Skin of body (tissue), 1 donor: ENCODE measurements at regions not wholly inside any gene's neighbourhood (a gene's known extent, or its start where the extent isn't known, plus 50 kb on each side); places are given as distances from the start of the nearest gene placed in this dataset.

Source experiments
- DNase-seq: peaks from one replicate; lab custom pipeline; 2025; lab: John Stamatoyannopoulos, UW

GRCh38 chr16:65932350-65933072 is 434.0 kb upstream of the CDH5 start:
- DNase-seq: peak; percentile 53

DNA sequence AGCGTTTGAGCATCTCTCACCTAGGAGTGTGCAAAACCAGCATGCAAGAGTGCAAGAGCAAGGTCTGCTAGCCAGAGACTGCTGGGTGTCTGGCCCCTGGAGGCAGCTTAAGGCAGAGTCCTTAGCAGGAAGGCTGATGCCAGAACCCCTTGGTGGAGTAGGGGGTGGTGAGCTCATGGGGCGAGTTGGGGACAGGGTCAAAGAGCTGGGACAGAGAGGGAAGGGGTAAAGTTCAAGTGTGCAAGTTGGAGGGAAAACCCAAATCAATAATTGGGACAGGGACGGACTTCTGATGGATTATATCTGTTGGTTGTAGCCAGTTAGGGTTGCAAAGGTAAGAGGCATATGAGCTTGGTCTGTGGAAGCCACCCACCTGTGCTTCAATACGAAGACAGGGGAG is 443.6 kb upstream of the CDH5 start:
- DNase-seq: no peak

DNA sequence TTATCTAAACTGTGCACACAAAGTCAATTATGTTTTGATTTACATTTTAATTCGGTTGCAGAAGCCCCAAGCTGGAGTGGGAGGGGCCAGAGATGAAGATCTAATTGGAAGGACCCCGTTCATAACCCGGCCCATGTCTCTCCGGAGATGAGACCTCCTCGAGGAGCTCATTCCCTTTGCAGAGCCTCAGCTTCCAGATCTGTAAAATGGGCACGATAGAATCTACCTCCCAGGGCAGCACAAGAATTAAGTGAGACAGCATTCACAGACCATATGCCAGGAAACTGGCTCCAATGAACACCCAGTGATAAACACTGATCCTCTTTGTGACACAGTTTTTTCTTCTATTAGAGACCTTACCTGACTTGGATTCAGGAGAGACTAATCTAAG is 446.5 kb upstream of the CDH5 start:
- DNase-seq: no peak

- DNase-seq: no peak
Measured at GRCh38 chr16:65919145-65919985, 447.1 kb upstream of the CDH5 start.

DNA sequence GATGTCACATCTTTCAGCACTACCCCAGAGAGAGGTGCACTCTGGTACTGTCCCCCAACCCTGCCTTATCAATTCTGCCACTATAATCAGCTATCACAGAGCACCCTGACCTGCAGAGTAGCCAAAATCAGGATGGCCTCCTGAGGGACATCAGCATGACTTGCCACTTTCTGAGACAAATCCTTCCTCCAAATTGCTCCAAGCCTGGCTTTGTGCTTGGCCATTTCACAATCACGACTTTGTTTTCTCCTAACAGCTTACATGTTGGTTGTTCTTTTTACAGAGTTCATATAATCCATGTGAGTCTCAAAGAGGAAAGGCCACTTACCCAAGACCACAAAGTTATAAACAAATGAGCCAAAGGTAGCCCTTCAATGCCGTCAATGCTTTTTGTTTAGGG is 449.0 kb upstream of the CDH5 start:
- no peak for DNase-seq

- no peak for DNase-seq
Measured at GRCh38 chr16:65916995-65917394, 449.5 kb upstream of the CDH5 start.

- DNase-seq: no peak
Measured at GRCh38 chr16:65910291-65910690, 456.2 kb upstream of the CDH5 start.

- DNase-seq: no peak
Measured at GRCh38 chr16:65909310-65910050, 457.0 kb upstream of the CDH5 start.

DNA sequence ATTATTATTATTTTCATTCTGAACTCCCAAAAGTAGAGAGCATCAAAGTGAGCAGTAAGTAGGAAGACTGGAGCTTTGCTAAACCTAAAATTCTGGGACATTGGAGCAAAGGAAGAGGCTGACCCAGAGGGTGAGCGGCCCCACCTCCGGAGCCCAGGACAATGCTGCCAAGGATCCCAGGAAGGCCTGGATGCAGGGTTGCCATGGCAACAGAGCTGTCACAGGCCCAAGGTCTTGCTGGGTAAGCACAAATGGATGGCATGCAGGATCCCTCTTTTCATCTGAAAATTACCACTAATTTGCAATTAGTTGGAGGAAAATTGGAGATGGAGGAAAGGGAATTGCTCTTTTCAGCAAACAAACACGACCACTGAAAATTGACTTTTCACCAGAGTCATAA is 457.9 kb upstream of the CDH5 start:
- DNase-seq: no peak

DNA sequence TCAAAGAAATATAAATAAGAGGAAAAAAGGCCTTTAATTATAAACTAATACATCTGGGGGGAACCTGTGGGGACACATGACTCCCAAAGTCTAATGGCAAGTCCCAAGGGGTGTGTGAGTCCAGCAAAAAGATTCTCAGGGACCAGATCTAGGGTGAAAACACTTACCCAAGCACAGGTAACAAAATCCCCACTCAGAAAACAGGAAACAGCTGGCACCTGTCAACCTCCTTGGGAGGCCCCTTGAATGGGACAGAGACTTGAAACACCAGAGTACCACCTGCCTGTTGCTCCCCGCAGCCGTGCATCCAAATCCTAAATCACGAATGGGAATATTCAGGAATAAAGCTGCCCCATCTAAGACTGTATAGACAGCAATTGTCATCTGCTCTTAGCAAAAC is 461.2 kb upstream of the CDH5 start:
- DNase-seq: no peak

DNA sequence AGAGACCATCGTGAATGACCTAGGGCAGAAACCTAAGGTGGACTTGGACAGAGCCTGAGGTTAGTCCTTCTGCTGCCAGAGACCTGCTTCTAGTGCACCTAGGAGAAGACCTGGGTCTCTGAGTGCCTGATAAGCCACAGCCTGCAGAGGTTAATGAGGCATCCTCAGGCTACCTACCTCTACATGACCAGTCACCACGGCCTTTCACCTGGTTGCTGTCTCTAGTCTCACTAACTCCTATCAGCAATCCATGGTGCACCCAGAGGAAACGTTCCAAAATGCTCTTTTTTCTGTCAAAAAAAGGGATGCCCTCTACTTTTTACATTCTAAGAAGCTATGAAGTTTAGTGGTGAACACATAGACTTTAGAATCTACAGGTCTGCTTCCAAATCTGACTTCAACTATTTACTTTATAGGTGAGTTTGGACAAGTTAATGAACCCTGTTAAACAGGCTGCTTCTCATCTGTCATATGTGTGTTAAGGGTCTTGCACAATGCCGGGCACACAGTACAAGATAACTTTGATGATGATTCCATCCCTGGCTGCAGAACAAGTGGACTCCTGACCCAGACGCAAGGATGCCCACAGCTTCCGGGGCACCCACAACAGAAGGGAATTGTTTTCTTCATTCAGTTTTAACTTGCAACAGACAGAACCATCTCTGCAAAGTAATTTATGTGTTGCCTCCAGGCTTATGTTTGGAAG is 469.9 kb upstream of the CDH5 start:
- no peak for DNase-seq

DNA sequence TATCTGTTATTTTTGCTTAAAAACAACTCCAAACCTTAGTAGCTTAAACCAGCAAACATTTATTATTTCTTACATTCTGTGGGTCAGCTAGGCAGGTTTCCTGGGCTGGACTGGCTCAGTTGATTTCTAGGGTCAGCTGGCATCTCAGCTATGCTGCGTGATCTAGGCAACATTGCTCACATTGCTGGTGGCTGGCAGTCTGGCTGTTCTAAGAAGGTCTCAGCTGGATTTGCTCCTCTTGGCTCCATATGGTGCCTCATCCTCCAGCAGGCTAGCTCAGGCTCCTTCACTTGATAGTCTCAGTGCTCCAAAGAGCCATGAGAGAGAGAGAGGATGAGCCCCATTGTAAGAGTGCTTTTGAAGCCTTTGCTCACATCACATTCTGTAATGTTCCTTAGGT is 470.6 kb upstream of the CDH5 start:
- no peak for DNase-seq

DNA sequence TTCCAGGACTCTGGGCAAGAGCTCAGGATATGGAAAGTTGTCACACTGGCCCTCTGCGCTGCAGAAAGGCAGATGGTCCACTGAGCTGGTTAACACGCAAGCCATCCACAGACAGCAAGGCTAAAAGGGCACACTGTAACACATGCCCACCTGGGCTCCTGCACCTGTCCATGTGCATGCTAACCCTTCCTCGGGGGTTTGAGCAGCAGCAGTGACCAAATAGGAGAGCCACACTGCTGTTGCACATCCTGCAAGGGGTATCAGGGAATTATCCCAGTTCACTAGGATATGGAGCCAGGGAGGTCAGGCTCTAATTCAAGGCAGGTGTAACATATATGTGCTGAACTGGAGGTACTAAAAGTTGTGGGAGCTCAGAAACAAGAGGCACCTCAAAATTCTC is 471.0 kb upstream of the CDH5 start:
- no peak for DNase-seq

- DNase-seq: no peak
Measured at GRCh38 chr16:65890203-65890602, 476.3 kb upstream of the CDH5 start.

DNA sequence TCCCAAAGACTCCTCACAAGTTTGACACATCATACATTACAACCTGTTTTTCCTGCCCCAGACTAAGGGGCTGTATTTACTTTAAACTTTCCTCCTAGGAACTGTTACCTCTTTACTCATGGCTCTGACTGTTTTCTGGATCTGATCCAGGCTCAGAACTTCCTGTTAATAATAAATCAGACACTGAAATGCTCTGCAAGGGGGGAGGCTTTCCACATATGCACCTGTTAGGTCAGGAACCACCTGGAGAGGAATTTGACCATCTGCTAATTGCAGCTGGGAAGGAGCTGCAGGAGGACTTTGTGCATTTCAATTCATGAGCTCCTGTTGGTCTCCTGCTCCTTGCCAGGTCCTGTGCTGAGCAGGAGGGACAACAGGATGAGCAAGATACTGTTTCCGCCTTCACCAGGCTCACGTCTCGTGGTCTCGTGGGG is 476.9 kb upstream of the CDH5 start:
- no peak for DNase-seq

- DNase-seq: no peak
Measured at GRCh38 chr16:65888201-65888600, 478.3 kb upstream of the CDH5 start.

DNA sequence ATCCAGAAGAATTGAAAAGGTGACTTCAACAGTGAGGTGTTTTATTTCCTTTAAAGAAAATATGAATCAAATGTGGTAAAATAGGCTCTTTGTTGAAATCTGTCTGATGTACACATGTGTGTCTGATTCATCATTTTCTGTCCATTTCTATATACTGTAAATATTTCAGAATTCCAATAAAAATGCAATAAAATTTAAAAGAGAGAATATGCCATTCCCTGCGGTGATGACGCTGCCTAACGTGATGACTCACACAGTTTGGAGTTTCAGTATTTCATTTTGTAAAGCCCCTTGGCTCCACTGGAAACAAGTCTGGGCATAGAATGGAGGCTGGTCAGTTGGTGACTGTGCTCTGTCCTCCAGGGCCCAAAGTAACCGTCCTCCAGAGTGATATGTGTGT is 482.5 kb upstream of the CDH5 start:
- no peak for DNase-seq

DNA sequence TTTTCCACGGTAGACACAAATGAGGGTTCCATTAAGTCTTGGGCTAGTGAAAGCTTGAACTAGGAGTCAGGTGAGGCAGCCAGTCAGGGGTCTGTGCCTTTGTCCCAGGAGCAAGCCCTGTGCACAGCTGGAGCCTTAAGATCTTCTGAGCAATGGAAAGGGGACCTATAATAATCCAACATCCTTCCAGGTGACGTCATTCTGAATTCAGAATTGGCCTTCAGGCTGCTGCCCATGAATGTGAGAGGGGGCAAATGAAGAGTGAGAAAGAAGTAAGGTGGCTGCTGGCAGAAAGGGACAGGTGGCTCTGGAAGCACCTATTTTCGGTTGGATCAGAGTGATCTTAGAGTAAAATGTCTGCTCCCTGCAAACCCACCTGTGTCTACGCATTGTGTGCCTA is 488.1 kb upstream of the CDH5 start:
- DNase-seq: no peak

- no peak for DNase-seq
Measured at GRCh38 chr16:65876624-65877023, 489.9 kb upstream of the CDH5 start.

DNA sequence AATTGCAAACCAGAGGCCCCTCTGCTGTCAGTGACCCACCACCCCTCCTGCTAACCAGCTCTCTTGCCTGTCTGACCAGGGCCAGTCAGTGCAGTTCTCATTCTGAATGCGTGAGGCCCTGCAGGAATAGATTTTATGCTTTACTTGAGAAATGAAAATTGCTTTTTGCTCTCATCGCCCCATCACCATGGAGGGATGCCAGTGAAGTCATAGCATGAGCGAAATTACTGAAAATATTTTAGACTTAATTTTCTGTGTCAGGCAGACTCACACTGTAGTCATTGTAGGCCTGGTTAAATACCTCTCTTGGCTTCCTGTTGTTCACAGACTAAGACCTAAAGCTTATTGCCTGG is 490.5 kb upstream of the CDH5 start:
- DNase-seq: no peak

DNA sequence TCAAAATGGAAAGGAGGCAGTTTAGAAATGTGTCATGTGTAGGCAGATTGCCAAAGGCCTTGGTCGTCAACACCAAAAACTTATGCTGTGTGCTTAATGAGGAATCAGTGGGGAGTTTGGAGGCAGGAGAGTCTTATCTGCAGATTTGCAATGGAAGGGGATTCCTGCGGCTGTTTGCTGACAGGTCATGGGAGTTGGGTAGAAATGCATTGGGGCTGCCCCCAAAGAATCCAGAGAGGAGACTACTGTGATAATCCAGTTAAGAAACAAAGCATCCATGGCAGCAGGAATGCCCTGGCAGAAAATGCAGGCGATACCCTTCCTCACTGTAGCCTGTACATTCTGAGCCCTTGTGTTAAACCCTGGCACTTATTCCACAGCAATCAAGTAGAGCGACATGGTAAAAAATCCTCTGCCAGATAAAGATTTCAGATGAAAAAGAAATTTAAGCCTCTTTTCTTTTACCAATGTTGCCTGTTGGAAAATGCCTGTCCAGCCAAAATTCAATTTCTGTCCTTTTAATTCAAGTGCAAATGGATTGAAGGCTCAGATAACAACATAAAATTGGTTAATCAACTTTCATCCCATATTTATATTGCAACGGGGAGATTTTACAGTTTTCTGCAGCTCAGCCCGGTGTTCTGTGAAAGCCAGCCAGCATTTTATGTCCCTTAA is 491.0 kb upstream of the CDH5 start:
- no peak for DNase-seq
